ENCODE measurements at regions not wholly inside any gene's neighbourhood (a gene's known extent, or its start where the extent isn't known, plus 50 kb on each side); places are given as distances from the start of the nearest gene placed in this dataset.

DNA sequence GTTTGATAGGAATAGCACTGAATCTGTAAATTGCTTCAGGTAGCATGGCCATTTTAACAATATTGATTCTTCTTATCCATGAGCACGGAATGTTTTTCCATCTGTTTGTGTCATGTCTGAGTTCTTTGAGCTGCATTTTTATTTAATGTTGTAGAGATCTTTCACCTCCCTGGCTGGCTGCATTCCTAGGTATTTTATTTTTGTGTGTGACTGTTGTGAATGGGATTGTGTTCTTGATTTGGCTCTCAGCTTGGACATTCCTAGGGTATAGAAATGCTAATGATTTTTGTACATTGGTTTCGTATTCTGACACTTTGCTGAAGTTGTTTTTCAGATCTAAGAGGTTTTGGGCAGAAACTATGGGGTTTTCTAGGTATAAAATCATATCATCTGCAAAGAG lies 152.9 kb upstream of the CHD1 start:
- Histone ChIP-seq H3K27me3 (no peaks in the 10 kb centered on the region), H3K9me3 (no peaks in the 10 kb centered on the region), H3K27ac (no peak overlapping the region), H3K4me3 (no peak overlapping the region), H3K36me3 (no peaks in the 10 kb centered on the region), H3K4me1 (no peaks in the 10 kb centered on the region)
- 45 to 62% methylated on average over 2 of the region's 2 CpGs for WGBS, 2 donors
- no peak for TF ChIP-seq POLR2A (IDR thresholded peaks at IDR 0.05)
- TF ChIP-seq, protein P1, sequence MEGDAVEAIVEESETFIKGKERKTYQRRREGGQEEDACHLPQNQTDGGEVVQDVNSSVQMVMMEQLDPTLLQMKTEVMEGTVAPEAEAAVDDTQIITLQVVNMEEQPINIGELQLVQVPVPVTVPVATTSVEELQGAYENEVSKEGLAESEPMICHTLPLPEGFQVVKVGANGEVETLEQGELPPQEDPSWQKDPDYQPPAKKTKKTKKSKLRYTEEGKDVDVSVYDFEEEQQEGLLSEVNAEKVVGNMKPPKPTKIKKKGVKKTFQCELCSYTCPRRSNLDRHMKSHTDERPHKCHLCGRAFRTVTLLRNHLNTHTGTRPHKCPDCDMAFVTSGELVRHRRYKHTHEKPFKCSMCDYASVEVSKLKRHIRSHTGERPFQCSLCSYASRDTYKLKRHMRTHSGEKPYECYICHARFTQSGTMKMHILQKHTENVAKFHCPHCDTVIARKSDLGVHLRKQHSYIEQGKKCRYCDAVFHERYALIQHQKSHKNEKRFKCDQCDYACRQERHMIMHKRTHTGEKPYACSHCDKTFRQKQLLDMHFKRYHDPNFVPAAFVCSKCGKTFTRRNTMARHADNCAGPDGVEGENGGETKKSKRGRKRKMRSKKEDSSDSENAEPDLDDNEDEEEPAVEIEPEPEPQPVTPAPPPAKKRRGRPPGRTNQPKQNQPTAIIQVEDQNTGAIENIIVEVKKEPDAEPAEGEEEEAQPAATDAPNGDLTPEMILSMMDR (IDR thresholded peaks at IDR 0.05) = no peak
- no peak for DNase-seq
- intact Hi-C loops (cut with DNase I) = no loop called here

- H3K27ac ChIP-seq = no peak overlapping the region
- no peak overlapping the region for H3K4me3 ChIP-seq
- 80 to 81% methylated on average over 4 of the region's 4 CpGs for WGBS, 2 donors
- TF ChIP-seq, protein P1 (IDR thresholded peaks at IDR 0.05) = no peak
- TF ChIP-seq POLR2A (IDR thresholded peaks at IDR 0.05) = no peak
- no peaks in the 10 kb centered on the region for H3K36me3 ChIP-seq
- no peaks in the 10 kb centered on the region for H3K9me3 ChIP-seq
- no peak for DNase-seq
- H3K4me1 ChIP-seq = no peaks in the 10 kb centered on the region
- no peaks in the 10 kb centered on the region for H3K27me3 ChIP-seq
- intact Hi-C loops (cut with DNase I) = no loop called here
Observed at GRCh38 chr5:99076723-99077640, 148.2 kb upstream of the CHD1 start.

GRCh38 chr5:99072846-99073245 lies 144.0 kb upstream of the CHD1 start:
- intact Hi-C loops (cut with DNase I) = no loop called here
- WGBS, 2 donors = 72 to 100% methylated on average over 1 of the region's 1 CpG
- H3K9me3 ChIP-seq = no peaks in the 10 kb centered on the region
- no peak for DNase-seq
- TF ChIP-seq, protein P1 (IDR thresholded peaks at IDR 0.05) = no peak
- TF ChIP-seq POLR2A (IDR thresholded peaks at IDR 0.05) = no peak
- no peak overlapping the region for H3K27ac ChIP-seq
- no peak overlapping the region for H3K4me3 ChIP-seq
- H3K36me3 ChIP-seq = no peaks in the 10 kb centered on the region
- H3K27me3 ChIP-seq = no peaks in the 10 kb centered on the region
- no peaks in the 10 kb centered on the region for H3K4me1 ChIP-seq

DNA sequence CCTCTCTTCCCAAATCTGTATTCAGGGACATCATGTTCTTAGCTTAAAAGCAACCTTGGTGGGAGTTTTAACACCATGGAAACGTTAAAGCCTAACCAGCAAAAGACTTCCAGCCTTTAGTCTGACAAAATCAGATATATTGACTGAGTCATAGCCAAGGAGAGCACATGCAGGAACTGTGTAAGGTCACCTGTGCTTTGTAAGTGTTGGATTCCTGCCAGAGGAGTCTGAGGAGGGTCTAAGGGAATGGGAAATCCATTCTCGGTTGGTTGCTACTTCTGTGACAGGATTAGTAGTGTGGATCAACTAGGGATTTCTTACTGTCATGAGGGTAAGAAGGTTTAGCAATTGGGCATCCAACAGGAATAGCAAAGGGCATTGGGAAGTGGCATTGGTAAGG lies 142.0 kb upstream of the CHD1 start:
- intact Hi-C loops (cut with DNase I) = no loop called here
- H3K9me3 ChIP-seq = no peaks in the 10 kb centered on the region
- H3K27me3 ChIP-seq = no peaks in the 10 kb centered on the region
- DNase-seq = no peak
- H3K4me3 ChIP-seq = no peak overlapping the region
- H3K4me1 ChIP-seq = no peaks in the 10 kb centered on the region
- no peak overlapping the region for H3K27ac ChIP-seq
- H3K36me3 ChIP-seq = no peaks in the 10 kb centered on the region
- WGBS, 2 donors = 57 to 71% methylated on average over 2 of the region's 2 CpGs
- TF ChIP-seq, protein P1 (IDR thresholded peaks at IDR 0.05) = no peak
- no peak for TF ChIP-seq POLR2A (IDR thresholded peaks at IDR 0.05)

- WGBS, 2 donors = 75 to 88% methylated on average over 4 of the region's 4 CpGs
- intact Hi-C loops (cut with DNase I) = no loop called here
- Histone ChIP-seq H3K27me3 (no peaks in the 10 kb centered on the region), H3K36me3 (no peaks in the 10 kb centered on the region), H3K4me1 (no peaks in the 10 kb centered on the region), H3K9me3 (no peaks in the 10 kb centered on the region), H3K27ac (no peak overlapping the region), H3K4me3 (no peak overlapping the region)
- no peak for TF ChIP-seq POLR2A (IDR thresholded peaks at IDR 0.05)
- TF ChIP-seq, protein P1 (IDR thresholded peaks at IDR 0.05) = no peak
- DNase-seq = no peak
Observed at GRCh38 chr5:99070362-99070761, 141.6 kb upstream of the CHD1 start.

Data from esophagus squamous epithelium (tissue), 5 donors.